ENCODE measurements at regions not wholly inside any gene's neighbourhood (a gene's known extent, or its start where the extent isn't known, plus 50 kb on each side); places are given as distances from the start of the nearest gene placed in this dataset.

- H2BK20ac ChIP-seq (ENCODE audit: low read length), result no peak overlapping the region
- no peaks in the 10 kb centered on the region for H4K20me1 ChIP-seq (replicated peaks in 1 of 2; ENCODE audit: control insufficient read depth in 1 of 2, insufficient read depth in 2 of 2, low read length in 2 of 2)
- H3K27me3 ChIP-seq (replicated peaks in 1 of 4; ENCODE audit: control insufficient read depth in 3 of 4, extremely low read depth in 1 of 4, insufficient read depth in 3 of 4, low read length in 3 of 4), result no peaks in the 10 kb centered on the region
- no peak overlapping the region for H3K9ac ChIP-seq (replicated peaks in 1 of 4; ENCODE audit: extremely low read depth in 1 of 4, low read depth in 3 of 4, low read length in 3 of 4)
- H3K14ac ChIP-seq (ENCODE audit: insufficient read length), result no peak overlapping the region
- H3K4me2 ChIP-seq (ENCODE audit: insufficient read depth in 1 of 2, low read depth in 2 of 2, low read length in 2 of 2), result no peak overlapping the region
- WGBS, 2 experiments (ENCODE audit: extremely low coverage in 1 of 2, insufficient coverage in 1 of 2, insufficient read length in 1 of 2, insufficient replicate concordance in 2 of 2, low coverage in 1 of 2, low lambda C conversion rate in 2 of 2, missing lambda C conversion rate in 1 of 2), result 87% methylated on average over 3 of the region's 3 CpGs; no CpG with 5 or more reads in 1 of the 2 experiments
- no peak overlapping the region for H4K5ac ChIP-seq (ENCODE audit: insufficient read length, low read depth, low read length)
- CTCF ChIA-PET (ENCODE audit: partially characterized antibody), result interaction anchor here (1.1 to 1.2 kb wide), 3 partner anchors 14 to 40 kb away, joined by 3 to 4 read pairs (median 3); no protein-coding TSS in a partner anchor
- no peak overlapping the region for H3K4ac ChIP-seq (replicated peaks; ENCODE audit: insufficient read length, low read depth, low read length)
- no peak overlapping the region for H2BK12ac ChIP-seq (ENCODE audit: low read depth, low read length)
- H3K27ac ChIP-seq (ENCODE audit: low read depth, low read length), result no peak overlapping the region
- no peak overlapping the region for H2AK5ac ChIP-seq (ENCODE audit: low read depth, low read length)
- H2BK120ac ChIP-seq (replicated peaks; ENCODE audit: low read depth, low read length), result no peak overlapping the region
- no peaks in the 10 kb centered on the region for H3K36me3 ChIP-seq (ENCODE audit: control insufficient read depth in 2 of 4, insufficient read depth in 4 of 4, low read length in 3 of 4)
- no peaks in the 10 kb centered on the region for H3K79me1 ChIP-seq (ENCODE audit: low read depth, low read length)
- DNase-seq (ENCODE audit: low read depth in 1 of 2, low spot score in 2 of 2) (no peak), FAIRE-seq (no peak)
- H3K56ac ChIP-seq (replicated peaks; ENCODE audit: insufficient read length, low read depth, low read length), result no peak overlapping the region
- H3K23ac ChIP-seq (ENCODE audit: insufficient read length), result no peak overlapping the region
- H3K23me2 ChIP-seq (ENCODE audit: low read depth, low read length), result no peaks in the 10 kb centered on the region; the same call in 1 of the 2 replicates
- H4K91ac ChIP-seq (replicated peaks; ENCODE audit: insufficient read length, low read length), result no peak overlapping the region
- H3K18ac ChIP-seq (ENCODE audit: extremely low read depth, low read length), result no peak overlapping the region
- POLR2A ChIA-PET (ENCODE audit: partially characterized antibody), result no interaction called here
- H3K4me3 ChIP-seq (ENCODE audit: extremely low read depth in 1 of 4, insufficient read depth in 2 of 4, low read depth in 3 of 4, low read length in 4 of 4), result no peak overlapping the region
- no peak overlapping the region for H2BK15ac ChIP-seq (ENCODE audit: low read length)
- no peak overlapping the region for H4K8ac ChIP-seq (ENCODE audit: extremely low read depth, insufficient read depth, low read length)
- no peaks in the 10 kb centered on the region for H3K9me3 ChIP-seq (ENCODE audit: insufficient read depth in 2 of 2, low read depth in 1 of 2, low read length in 1 of 2)
- no peak overlapping the region for H2BK5ac ChIP-seq (ENCODE audit: low read depth, low read length)
- H3K79me2 ChIP-seq (ENCODE audit: control insufficient read depth in 1 of 2, insufficient read depth in 2 of 2, low read length in 2 of 2), result no peaks in the 10 kb centered on the region
- peaks cover 3 to 6% (median 4%) of the 10 kb centered on the region in 4 experiments; a peak in 5 of 7 replicates for H3K4me1 ChIP-seq (replicated peaks in 1 of 4; ENCODE audit: control insufficient read depth in 3 of 4, insufficient read depth in 4 of 4, low read length in 3 of 4)
- H2AFZ ChIP-seq (ENCODE audit: low read length), result no peak overlapping the region
- TF ChIP-seq ZNF274 (IDR thresholded peaks at IDR 0.05; ENCODE audit: borderline replicate concordance, extremely low read depth, low read length) (no peak), ASH2L (IDR thresholded peaks at IDR 0.05; ENCODE audit: low read length) (no peak), POU5F1 (IDR thresholded peaks at IDR 0.05; ENCODE audit: low read depth, low read length) (no peak), CEBPB (IDR thresholded peaks at IDR 0.05; ENCODE audit: low read depth, low read length) (no peak), TEAD4 (IDR thresholded peaks at IDR 0.05; ENCODE audit: low read depth, low read length) (no peak), JUN (IDR thresholded peaks at IDR 0.05; ENCODE audit: low read depth, low read length) (no peak), YY1 (IDR thresholded peaks at IDR 0.05; ENCODE audit: low read depth, low read length) (no peak), CBX5 (IDR thresholded peaks at IDR 0.05; ENCODE audit: low read depth, low read length) (no peak), NRF1 (IDR thresholded peaks at IDR 0.05; ENCODE audit: low read depth, low read length) (no peak), SIRT6 (IDR thresholded peaks at IDR 0.05; ENCODE audit: low read length) (no peak), RAD21 (IDR thresholded peaks at IDR 0.05 in 1 of 2, conservative IDR thresholded peaks at IDR 0.05 in 1 of 2; ENCODE audit: low read depth in 2 of 2, low read length in 2 of 2) (no peak), RBBP5 (IDR thresholded peaks at IDR 0.05; ENCODE audit: borderline replicate concordance, low read depth, low read length) (no peak), BRCA1 (IDR thresholded peaks at IDR 0.05; ENCODE audit: low read depth, low read length) (no peak), MAX (IDR thresholded peaks at IDR 0.05) (no peak), SP4 (IDR thresholded peaks at IDR 0.05; ENCODE audit: low read length) (no peak), SUZ12 (IDR thresholded peaks at IDR 0.05; ENCODE audit: low read length) (no peak)
These were observed 220.0 kb upstream of the UMPS start for GRCh38 chr3:124510290-124510689.
